GM19023 (cell line): ENCODE measurements at regions not wholly inside any gene's neighbourhood (a gene's known extent, or its start where the extent isn't known, plus 50 kb on each side); places are given as distances from the start of the nearest gene placed in this dataset.

Source experiments
- ATAC-seq: cut with Tn5 transposase; IDR thresholded peaks from one replicate; pipeline ENCODE4 v1.9.1; 2021; ENCODE audit warnings: mild to moderate bottlenecking, moderate library complexity; ENCODE audit not compliant: unreplicated experiment

DNA sequence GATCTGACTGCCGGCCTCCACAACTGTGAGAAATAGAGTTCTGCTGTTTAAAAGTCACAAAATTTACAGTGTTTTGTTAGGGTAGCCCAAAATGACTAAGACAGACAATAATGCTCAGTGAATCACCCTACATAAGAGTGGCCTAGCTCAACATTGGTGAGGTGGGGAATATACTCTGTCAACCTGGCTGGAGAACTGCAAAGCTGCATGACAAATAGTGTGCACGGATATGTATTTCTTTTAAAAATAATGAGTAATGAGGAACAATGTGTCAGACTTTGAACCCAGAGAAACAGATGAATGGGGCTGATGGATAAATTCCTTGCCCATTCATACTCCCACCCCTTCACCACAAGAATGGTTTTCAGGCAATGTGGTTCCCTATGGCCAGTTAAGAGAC, 372.4 kb downstream of the SUCLA2 start:
- no peak for ATAC-seq

DNA sequence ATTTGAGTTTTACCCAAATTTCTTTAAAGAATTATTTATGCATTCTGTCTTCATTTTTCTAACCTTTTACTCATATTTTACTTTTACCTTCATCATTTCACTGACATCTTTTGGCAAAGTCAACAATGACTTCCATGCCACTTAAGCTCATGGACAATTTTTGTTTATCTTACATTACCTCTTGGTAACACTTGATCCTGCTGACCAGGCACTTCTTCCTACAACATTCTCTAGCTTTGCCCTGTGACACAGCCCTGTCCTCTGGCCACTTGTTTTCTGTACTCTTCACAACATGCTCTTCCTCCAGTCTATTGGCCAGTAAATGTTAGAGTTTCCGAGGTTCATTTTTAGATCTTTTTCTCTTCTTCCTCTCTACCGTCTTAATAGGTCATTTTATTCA, 377.2 kb downstream of the SUCLA2 start:
- ATAC-seq, result no peak

- ATAC-seq, result no peak
Measured at GRCh38 chr13:47621931-47622330, 379.1 kb downstream of the SUCLA2 start.

GRCh38 chr13:47611664-47612288, 389.3 kb downstream of the SUCLA2 start:
- ATAC-seq, result no peak

DNA sequence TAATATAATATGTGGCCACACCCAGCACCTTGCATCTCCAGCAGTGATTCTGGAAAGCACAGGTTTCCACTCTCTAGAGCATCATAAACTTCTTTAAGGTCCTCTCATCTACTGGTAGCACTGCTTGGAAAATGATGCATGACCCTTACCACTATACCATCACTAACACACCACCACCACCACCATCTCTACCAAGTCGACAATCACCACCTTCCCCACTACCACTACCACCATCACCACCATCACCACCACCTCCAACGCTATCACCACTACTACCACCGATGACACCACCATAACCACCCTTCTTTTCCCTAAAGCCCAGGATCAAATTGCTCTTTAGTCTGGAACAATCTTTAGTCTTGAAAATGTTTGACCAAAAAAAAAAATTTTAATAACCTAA, 390.4 kb downstream of the SUCLA2 start:
- no peak for ATAC-seq

DNA sequence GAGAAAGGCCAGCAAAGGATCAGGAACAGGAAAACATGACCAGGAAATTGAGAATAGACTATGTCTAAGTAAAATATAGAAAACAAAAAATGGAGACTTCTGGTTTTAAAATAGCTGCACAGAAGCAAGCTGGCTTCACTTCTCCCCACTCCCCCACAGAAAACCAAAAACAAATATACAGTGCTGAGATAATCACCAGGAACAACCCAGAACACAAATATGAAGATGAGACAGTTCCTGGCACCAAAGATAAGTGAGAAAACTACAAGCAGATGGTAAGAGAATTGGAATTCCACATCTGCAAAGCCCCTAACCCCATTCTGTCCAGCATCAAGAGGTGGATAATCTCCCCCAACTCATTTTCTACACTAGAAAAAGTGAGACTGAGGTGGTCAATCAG, 397.7 kb downstream of the SUCLA2 start:
- ATAC-seq, result no peak

DNA sequence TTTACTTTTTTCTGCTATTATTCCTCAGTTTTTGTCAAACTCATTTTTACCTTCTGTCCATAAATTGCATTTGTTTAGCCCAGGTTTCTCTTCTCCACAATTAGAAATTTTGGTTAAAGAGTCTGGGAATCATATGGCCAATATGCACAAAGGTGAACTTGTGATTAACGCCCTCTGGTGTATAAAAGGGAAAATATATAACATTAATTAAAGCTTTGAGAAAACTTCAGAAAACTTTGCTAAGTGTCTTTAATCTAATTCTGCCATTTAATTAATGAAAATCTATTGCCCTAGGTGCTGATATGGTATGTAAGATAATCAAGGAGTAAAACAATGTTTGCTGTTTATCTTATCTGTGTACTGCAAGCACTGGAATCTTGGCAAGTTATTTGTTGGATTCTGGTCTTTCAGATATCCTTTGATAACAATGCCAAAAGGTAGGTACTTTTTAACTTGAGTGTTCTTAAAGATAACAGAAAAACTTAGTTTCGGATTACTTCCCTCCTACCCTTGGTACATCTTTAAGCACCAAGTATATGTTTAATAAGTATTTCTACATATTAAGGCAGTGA, 402.6 kb downstream of the SUCLA2 start:
- ATAC-seq, result no peak

GRCh38 chr13:47594833-47595232, 406.2 kb downstream of the SUCLA2 start:
- no peak for ATAC-seq

GRCh38 chr13:47592256-47592655, 408.8 kb downstream of the SUCLA2 start:
- ATAC-seq, result no peak

- no peak for ATAC-seq
Measured at GRCh38 chr13:47588676-47589075, 412.4 kb downstream of the SUCLA2 start.

- ATAC-seq, result no peak
Measured at GRCh38 chr13:47572375-47572774, 428.7 kb downstream of the SUCLA2 start.

DNA sequence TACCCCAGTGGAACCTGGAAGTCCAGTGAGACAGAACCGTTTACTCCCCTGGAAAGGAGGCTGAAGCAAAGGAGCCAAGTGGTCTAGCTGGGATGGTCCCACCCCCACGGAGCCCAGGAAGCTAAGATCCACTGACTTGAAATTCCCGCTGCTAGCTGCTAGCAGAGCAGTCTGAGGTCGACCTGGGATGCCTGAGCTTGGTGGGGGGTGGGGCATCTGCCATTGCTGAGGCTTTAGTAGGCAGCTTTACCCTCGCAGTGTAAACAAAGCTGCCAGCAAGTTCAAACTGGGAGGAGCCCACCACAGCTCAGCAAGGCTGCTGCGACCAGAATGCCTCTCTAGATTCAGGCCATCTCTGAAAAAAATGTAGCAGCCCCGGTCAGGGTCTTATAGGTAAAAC, 437.0 kb downstream of the SUCLA2 start:
- no peak for ATAC-seq

GRCh38 chr13:47556703-47557102, 444.4 kb downstream of the SUCLA2 start:
- ATAC-seq, result no peak

DNA sequence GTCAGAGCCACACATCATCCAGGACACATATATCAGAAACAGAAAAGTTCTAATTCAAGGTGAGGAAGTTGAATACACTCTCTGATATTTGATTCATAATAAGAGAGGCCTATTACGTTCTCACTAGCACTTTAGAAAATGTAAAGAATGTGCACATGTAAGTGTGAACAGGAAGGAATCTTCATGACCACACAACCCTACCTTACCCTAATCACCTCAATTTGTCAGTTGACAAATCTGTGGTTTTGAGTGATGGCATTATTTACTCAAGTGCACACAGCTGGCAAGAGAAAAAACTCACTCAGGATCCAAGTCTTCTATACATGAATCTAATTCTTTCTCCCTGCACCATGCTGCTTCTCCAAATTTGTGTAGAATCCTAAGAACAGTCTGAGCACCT, 445.8 kb downstream of the SUCLA2 start:
- ATAC-seq, result no peak

DNA sequence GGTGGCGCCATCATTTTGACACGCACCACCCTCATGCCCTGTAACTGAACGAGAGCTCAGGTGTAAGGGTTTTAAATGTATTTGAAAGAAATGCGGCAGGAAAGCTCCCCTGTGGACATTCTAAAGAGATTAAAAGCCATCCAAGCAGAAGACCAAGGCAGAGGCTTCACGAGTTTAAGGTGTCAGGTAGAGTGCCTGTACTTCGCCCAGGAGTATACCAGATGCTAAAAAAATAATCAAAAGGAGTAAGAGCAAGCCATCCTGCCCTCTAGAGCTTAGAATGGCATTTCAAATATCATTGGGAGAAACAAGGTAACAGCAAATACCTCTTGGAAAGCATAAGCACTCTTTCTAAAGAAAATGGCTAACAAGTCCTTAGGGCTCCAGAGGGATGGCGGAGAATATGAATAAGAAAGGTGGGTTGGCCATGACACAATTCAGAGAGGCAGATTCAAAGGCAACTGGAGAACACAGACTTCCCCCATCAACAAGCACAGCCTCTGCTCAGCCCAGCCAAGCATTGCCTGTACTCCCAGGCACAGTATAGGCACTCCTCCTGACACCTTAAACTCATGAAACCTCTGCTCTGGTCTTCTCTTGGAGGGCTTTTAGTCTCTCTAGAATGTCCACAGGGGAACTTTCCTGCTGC, 447.6 kb downstream of the SUCLA2 start:
- no peak for ATAC-seq

- no peak for ATAC-seq
Measured at GRCh38 chr13:47549219-47549752, 451.8 kb downstream of the SUCLA2 start.

GRCh38 chr13:47548294-47548840, 452.7 kb downstream of the SUCLA2 start:
- no peak for ATAC-seq

- no peak for ATAC-seq
Measured at GRCh38 chr13:47546391-47547225, 454.5 kb downstream of the SUCLA2 start.

DNA sequence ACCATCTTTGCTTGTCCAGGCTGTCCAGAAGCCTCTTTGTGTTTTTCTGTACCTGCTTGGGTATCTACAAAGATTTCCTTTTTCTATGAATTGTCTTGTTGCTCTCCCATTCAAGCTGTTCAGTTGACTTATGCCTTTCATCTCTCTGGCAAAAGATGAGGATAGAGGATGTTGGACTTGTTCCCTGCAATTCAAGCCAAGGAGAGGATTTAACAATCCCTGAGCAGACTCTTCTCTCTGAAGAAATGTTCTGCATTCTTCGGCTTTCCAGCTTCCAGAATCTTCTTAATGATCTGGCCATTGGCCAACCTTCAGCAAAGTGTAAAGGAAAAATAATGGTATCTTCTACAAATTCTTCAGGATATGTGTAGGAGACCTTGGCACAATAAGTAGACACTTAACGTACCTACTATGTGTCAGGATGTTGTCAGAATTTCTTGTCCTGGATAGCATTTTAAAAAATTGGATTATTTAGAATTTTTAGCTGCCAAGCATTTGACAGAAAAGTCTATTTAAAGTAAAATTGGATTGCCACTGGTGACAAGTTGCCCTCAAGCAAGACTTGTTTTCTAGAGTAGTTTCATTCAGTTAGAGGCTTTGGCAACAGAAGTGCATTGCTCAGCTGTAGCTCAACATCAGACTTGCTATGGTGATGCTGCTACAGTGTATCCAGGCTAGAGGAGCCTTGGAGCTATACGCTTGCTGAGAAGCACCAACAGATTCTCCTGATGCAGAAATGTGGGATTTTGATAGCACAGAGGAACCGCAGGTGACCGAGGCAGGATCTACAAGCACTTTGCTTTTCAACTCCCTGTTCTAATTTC, 455.7 kb downstream of the SUCLA2 start:
- no peak for ATAC-seq

DNA sequence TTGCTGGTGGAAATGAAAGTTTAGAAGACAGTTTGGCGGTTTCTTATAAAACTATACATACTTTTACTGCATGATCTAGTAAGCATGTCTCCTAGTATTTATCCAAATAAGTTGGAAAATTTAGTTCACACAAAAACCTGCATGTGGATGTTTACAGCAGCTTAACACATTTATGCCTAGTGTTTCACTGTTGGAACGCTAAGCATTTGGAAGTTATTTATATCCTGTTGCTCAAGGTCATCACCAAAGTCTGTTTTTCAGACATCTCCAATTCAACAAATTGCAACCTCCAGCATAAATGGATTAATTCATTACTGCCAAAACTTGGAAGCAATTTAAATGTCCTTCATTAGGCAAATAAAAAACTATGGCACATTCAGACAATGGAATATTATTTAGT, 461.8 kb downstream of the SUCLA2 start:
- ATAC-seq, result no peak
